HG02678 (cell line): ENCODE measurements at regions not wholly inside any gene's neighbourhood (a gene's known extent, or its start where the extent isn't known, plus 50 kb on each side); places are given as distances from the start of the nearest gene placed in this dataset.

Experiments
- ATAC-seq: cut with Tn5 transposase; IDR thresholded peaks from one replicate; pipeline ENCODE4 v1.9.1; 2021; ENCODE audit warnings: mild to moderate bottlenecking, moderate library complexity; ENCODE audit not compliant: unreplicated experiment

GRCh38 chr20:24894488-24894887 is 54.6 kb upstream of the CST7 start:
- no peak for ATAC-seq

GRCh38 chr20:24894967-24895366 is 54.1 kb upstream of the CST7 start:
- ATAC-seq, result no peak

DNA sequence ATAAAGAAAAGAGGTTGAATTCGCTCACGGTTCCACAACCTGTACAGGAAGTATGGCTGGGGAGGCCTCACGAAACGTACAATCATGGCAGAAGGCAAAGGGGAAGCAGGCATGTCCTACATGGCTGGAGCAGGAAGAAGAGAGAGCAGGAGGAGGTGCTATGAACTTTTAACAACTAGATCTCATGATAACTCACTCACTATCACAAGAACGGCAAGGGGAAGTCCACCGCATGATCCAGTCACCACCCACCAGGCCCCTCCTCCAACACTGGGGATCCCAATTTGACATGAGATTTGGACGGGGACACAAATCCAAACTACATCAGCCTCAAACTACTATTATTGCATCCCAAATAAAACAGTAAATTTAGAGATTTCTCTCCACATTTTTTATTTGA is 53.6 kb upstream of the CST7 start:
- no peak for ATAC-seq

- no peak for ATAC-seq
These were observed 53.0 kb upstream of the CST7 start for GRCh38 chr20:24895898-24896658.

GRCh38 chr20:24896984-24897383 is 52.1 kb upstream of the CST7 start:
- no peak for ATAC-seq

DNA sequence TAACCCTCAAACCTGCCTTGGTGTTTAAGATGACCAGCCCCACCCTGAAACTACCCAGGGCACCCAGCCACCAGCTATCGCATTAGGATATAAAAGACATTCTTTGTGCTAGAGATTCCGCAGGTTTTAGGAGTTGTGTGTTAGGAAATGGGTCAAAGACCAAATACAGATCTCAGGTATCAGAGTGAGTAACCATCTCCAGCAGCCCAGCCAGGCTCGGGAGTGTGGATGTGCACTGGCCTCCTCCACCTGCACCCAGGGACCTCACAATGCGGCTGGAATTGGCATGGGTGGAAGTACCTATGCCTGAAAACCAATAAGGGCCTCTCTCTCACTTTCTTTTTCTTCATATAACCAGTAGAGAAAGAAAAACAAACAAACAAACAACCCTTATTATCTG is 51.1 kb upstream of the CST7 start:
- ATAC-seq, result no peak

GRCh38 chr20:24899153-24899552 is 49.9 kb upstream of the CST7 start:
- no peak for ATAC-seq
